Spleen (tissue), 11 donors: ENCODE measurements at regions not wholly inside any gene's neighbourhood (a gene's known extent, or its start where the extent isn't known, plus 50 kb on each side); places are given as distances from the start of the nearest gene placed in this dataset.

Experiments used
- DNase-seq: peaks from one replicate; pipeline ENCODE4 v3.0.0-alpha.2; 2020
- H3K27ac ChIP-seq, 8 donors: fragments of 200-600 bp; sonication (generic) in 7 of 8; 1 replicate in 4 of 8; 2 replicates in 4 of 8; pipeline versions ENCODE4 v1.5.0 to v1.8.0; 2016 to 2021; ENCODE audit warnings: inconsistent platforms in 4 of 8, mild to moderate bottlenecking in 4 of 8, moderate library complexity in 1 of 8
- H3K27me3 ChIP-seq, 7 donors: fragments of 200-600 bp; sonication (generic) in 6 of 7; replicated peaks in 1 of 7; 1 replicate in 4 of 7; 2 replicates in 3 of 7; pipeline versions ENCODE4 v1.5.0 to v1.8.0; 2016 to 2021; ENCODE audit warnings: inconsistent platforms in 3 of 7, mild to moderate bottlenecking in 1 of 7
- H3K36me3 ChIP-seq, 6 donors: fragments of 200-600 bp; sonication (generic) in 5 of 6; 1 replicate in 4 of 6; 2 replicates in 2 of 6; pipeline versions ENCODE4 v1.5.0 to v1.8.0; 2016 to 2021; ENCODE audit warnings: inconsistent platforms in 2 of 6
- H3K4me1 ChIP-seq, 6 donors: fragments of 200-600 bp; sonication (generic) in 5 of 6; 1 replicate in 3 of 6; 2 replicates in 3 of 6; pipeline versions ENCODE4 v1.5.0 to v1.8.0; 2016 to 2021; ENCODE audit warnings: inconsistent platforms in 3 of 6
- H3K4me3 ChIP-seq, 8 donors: fragments of 200-600 bp; sonication (generic) in 7 of 8; 1 replicate in 4 of 8; 2 replicates in 4 of 8; pipeline versions ENCODE4 v1.5.0 to v1.8.0; 2016 to 2021; ENCODE audit warnings: inconsistent platforms in 4 of 8, mild to moderate bottlenecking in 4 of 8, moderate library complexity in 2 of 8
- H3K9me3 ChIP-seq, 8 donors: fragments of 200-600 bp; sonication (generic) in 7 of 8; 1 replicate in 4 of 8; 2 replicates in 4 of 8; pipeline versions ENCODE4 v1.5.0 to v1.8.0; 2016 to 2021; ENCODE audit warnings: inconsistent platforms in 4 of 8
- POLR2A ChIP-seq, 3 donors: fragments of 450-650 bp; IDR thresholded peaks; one replicate each; pipeline ENCODE4 v1.5.1; 2017; ENCODE audit warnings: antibody characterized with exemption in 3 of 3, mild to moderate bottlenecking in 1 of 3
- POLR2AphosphoS5 ChIP-seq, 3 donors: sonication (generic); formaldehyde crosslinking; IDR thresholded peaks; one replicate each; pipeline ENCODE4 v1.5.1; 2017; ENCODE audit warnings: antibody characterized with exemption in 3 of 3
- WGBS, 5 donors: extraction: QIAGEN DNeasy Blood & Tissue Kit in 3 of 5; methylation state at CpG; one replicate each; pipeline versions ENCODE4 v1.1.5 to v1.1.7; 2013 to 2018; 5-methylcytosine and 5-hydroxymethylcytosine counted together
- intact Hi-C: fragments of 100-400 bp; cut with DNase I; formaldehyde crosslinking; loops from one replicate; pipeline ENCODE4 v1.15.0; 2023; ENCODE audit warnings: low total_unique reads
- TF ChIP-seq, protein P1 (sequence below), 11 experiments: fragments of 200-600 bp in 7 of 11; fragments of 450-650 bp in 4 of 11; sonication (generic) in 4 of 11; IDR thresholded peaks in 8 of 11; conservative IDR thresholded peaks in 3 of 11; 1 replicate in 7 of 11; 2 replicates in 4 of 11; pipeline versions ENCODE4 v1.4.0 to v1.8.0; 2016 to 2021; ENCODE audit warnings: antibody characterized with exemption in 11 of 11, inconsistent platforms in 4 of 11, mild to moderate bottlenecking in 1 of 11
- donor health status: healthy with polysubstance abuse.
- donor health status: DM: no; HTN: no; CAD: no; lungs with moderate emphysema.
- donor health status: DM: no; HTN: no; CAD: no.
- donor health status: Bipolar disorder and iron deficiency.
- donor health status: healthy.
- donor health status: DM: no; HTN: no; CAD: no.
- donor health status: DM: yes; HTN: yes; CAD: no.

DNA sequence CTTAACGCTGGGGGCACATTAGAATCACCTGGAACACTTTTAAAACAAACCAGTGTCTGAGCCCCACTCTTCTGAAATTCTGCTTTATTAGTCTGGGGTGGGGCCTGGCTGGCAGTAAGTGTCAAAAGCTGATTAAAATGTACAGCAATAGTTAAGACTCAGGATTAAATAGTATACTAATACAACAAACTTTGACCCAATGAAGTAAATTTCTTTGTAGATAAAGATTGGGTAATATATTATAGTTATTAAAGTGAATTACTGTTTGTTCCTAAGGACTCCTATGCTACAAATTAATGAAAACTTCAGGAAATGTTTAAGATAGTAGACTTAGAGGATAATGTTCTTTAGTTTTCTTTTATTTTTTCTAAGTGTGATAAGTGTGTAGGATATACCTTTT, 160.9 kb downstream of the FAM124B start:
- DNase-seq, result no peak
- Histone ChIP-seq H3K27me3 (peaks cover 0 to 18% (median 0%) of the 10 kb centered on the region in 7 donors), H3K36me3 (no peaks in the 10 kb centered on the region), H3K9me3 (peaks cover 0 to 4% (median 0%) of the 10 kb centered on the region in 8 donors), H3K4me3 (no peak overlapping the region), H3K4me1 (no peaks in the 10 kb centered on the region), H3K27ac (no peak overlapping the region)
- 73 to 84% (median 74%) methylated on average over 1 of the region's 1 CpG for WGBS, 5 donors
- TF ChIP-seq, protein P1, sequence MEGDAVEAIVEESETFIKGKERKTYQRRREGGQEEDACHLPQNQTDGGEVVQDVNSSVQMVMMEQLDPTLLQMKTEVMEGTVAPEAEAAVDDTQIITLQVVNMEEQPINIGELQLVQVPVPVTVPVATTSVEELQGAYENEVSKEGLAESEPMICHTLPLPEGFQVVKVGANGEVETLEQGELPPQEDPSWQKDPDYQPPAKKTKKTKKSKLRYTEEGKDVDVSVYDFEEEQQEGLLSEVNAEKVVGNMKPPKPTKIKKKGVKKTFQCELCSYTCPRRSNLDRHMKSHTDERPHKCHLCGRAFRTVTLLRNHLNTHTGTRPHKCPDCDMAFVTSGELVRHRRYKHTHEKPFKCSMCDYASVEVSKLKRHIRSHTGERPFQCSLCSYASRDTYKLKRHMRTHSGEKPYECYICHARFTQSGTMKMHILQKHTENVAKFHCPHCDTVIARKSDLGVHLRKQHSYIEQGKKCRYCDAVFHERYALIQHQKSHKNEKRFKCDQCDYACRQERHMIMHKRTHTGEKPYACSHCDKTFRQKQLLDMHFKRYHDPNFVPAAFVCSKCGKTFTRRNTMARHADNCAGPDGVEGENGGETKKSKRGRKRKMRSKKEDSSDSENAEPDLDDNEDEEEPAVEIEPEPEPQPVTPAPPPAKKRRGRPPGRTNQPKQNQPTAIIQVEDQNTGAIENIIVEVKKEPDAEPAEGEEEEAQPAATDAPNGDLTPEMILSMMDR (IDR thresholded peaks at IDR 0.05 in 8 of 11, conservative IDR thresholded peaks at IDR 0.05 in 3 of 11), result no peak
- TF ChIP-seq POLR2A (IDR thresholded peaks at IDR 0.05), result no peak
- TF ChIP-seq POLR2AphosphoS5 (IDR thresholded peaks at IDR 0.05), result no peak
- intact Hi-C loops, result no loop called here

DNA sequence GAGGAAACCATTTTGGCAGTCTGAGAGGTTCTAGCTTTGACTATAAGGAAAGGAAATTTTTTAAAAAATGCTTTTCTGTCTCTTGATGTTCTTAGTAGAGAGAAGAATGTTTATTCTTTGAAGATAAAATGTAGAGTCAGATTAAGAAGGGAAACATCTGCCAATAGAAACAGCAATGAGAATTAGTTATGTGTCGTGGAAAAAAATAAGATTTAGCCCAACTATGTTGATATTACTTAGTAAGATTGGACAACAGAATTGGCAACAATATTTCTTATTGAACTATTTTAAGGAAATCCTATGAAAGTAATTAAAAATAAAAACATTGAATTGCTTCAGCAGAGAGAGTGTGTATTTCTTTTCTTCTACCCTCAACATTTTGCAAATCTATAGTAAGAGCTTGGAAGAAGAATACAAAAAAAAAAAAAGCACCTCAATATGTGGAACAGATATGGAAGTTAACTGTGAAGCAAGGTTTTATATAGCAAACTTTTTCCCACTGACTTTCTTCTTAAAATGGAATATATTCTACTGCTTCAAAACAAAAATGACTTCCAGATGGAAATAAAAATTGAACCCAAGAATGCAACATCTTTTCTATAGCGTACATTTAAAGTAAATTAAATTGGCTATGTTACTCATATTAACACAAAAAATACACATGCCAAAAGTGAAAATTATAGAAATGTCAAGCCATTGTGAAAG, 177.9 kb downstream of the FAM124B start:
- H3K9me3 ChIP-seq, result no peaks in the 10 kb centered on the region
- H3K27me3 ChIP-seq, result peaks cover 0 to 4% (median 0%) of the 10 kb centered on the region in 7 donors
- TF ChIP-seq POLR2AphosphoS5 (IDR thresholded peaks at IDR 0.05) (no peak), POLR2A (IDR thresholded peaks at IDR 0.05) (no peak)
- TF ChIP-seq, protein P1 (IDR thresholded peaks at IDR 0.05 in 8 of 11, conservative IDR thresholded peaks at IDR 0.05 in 3 of 11), result no peak
- 74 to 91% (median 81%) methylated on average over 2 of the region's 2 CpGs for WGBS, 5 donors
- intact Hi-C loops, result no loop called here
- H3K4me3 ChIP-seq, result no peak overlapping the region
- H3K27ac ChIP-seq, result no peak overlapping the region
- DNase-seq, result no peak
- no peaks in the 10 kb centered on the region for H3K36me3 ChIP-seq
- no peaks in the 10 kb centered on the region for H3K4me1 ChIP-seq

DNA sequence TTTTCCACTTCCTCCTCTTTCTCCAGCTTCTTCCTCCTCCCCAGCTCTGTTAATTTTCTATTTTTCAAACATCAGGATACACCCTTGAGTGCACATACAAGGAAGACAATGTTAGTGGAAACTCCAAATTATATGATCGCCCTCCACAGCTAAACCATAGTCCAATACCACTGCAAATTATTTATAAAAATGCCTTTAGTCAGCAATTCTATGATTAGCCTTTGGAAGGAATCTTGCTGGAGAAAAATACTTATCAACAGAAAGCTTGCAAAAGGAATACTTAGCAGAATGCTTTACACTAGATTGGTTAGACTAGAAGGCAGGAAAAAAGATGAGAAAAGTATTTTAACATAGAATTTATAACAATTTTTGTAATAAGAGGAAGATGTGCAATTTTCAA, 178.9 kb downstream of the FAM124B start:
- WGBS, 5 donors, result 0 to 44% (median 40%) methylated on average over 1 of the region's 1 CpG

DNA sequence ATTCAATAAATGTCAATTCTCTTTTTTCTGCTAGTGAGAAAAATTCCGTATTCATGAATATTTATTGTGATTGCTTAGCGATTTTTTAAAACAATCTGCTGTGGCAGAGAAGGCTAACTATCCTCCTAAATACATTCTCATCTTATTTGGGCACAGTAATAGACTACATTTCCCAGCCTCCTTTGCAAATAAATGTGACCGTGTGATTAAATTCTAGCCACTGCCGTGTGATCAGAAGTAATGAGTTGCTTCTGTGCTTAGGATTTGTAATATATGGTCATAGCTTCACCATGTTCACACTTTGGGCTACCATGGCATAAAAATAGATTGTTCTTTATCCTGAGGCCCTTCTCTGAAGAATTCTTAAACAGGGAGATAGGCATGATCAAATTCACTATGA, 179.6 kb downstream of the FAM124B start:
- no peak for DNase-seq
- no peaks in the 10 kb centered on the region for H3K4me1 ChIP-seq
- peaks cover 0 to 4% (median 0%) of the 10 kb centered on the region in 7 donors for H3K27me3 ChIP-seq

More for the DNA sequence above, 178.9 kb downstream of the FAM124B start:
- Histone ChIP-seq H3K27ac (no peak overlapping the region), H3K4me1 (no peaks in the 10 kb centered on the region), H3K36me3 (no peaks in the 10 kb centered on the region), H3K9me3 (no peaks in the 10 kb centered on the region), H3K4me3 (no peak overlapping the region), H3K27me3 (peaks cover 0 to 4% (median 0%) of the 10 kb centered on the region in 7 donors)
- TF ChIP-seq POLR2AphosphoS5 (IDR thresholded peaks at IDR 0.05) (no peak), POLR2A (IDR thresholded peaks at IDR 0.05) (no peak)
- TF ChIP-seq, protein P1 (IDR thresholded peaks at IDR 0.05 in 8 of 11, conservative IDR thresholded peaks at IDR 0.05 in 3 of 11), result no peak
- DNase-seq, result no peak
- intact Hi-C loops, result no loop called here

More for the DNA sequence above, 179.6 kb downstream of the FAM124B start:
- no peak overlapping the region for H3K27ac ChIP-seq
- H3K36me3 ChIP-seq, result no peaks in the 10 kb centered on the region
- no peak overlapping the region for H3K4me3 ChIP-seq
- WGBS, 5 donors, result 55 to 69% (median 63%) methylated on average over 4 of the region's 4 CpGs
- H3K9me3 ChIP-seq, result no peaks in the 10 kb centered on the region
- intact Hi-C loops, result no loop called here
- TF ChIP-seq, protein P1 (IDR thresholded peaks at IDR 0.05 in 8 of 11, conservative IDR thresholded peaks at IDR 0.05 in 3 of 11), result no peak
- no peak for TF ChIP-seq POLR2AphosphoS5 (IDR thresholded peaks at IDR 0.05)
- no peak for TF ChIP-seq POLR2A (IDR thresholded peaks at IDR 0.05)
